ENCODE measurements at regions not wholly inside any gene's neighbourhood (a gene's known extent, or its start where the extent isn't known, plus 50 kb on each side); places are given as distances from the start of the nearest gene placed in this dataset.

DNA sequence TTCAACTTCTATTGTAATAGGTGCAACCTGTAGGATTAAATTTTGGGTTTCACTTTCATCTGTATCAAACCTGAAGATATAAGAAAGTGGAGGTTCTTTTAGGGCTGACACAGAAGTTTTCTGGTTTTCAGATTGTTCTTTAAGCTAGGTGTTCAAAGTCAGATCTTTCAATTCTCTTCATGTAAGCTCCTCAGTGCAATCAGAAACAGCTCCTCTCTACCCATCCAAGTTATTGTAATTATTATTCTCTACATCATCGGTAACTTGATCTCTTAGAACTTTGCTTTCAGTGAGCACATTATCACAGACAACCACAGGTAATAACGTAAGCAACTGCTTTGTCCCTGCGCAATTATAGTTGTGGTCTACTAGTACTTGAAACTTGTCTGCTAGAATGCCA, 179.4 kb downstream of the MYCN start:
- H4K20me1 ChIP-seq (ENCODE audit: control insufficient read depth, insufficient read depth, insufficient read length), result no peaks in the 10 kb centered on the region
- no peak overlapping the region for H3K4ac ChIP-seq (ENCODE audit: low read depth, low read length)
- H3K56ac ChIP-seq (ENCODE audit: insufficient read length, low read depth, low read length), result no peak overlapping the region
- no peaks in the 10 kb centered on the region for H3K4me1 ChIP-seq (ENCODE audit: insufficient read depth, low read length)
- no peak overlapping the region for H2BK5ac ChIP-seq (ENCODE audit: insufficient read length, low read length)
- TF ChIP-seq, protein P1, sequence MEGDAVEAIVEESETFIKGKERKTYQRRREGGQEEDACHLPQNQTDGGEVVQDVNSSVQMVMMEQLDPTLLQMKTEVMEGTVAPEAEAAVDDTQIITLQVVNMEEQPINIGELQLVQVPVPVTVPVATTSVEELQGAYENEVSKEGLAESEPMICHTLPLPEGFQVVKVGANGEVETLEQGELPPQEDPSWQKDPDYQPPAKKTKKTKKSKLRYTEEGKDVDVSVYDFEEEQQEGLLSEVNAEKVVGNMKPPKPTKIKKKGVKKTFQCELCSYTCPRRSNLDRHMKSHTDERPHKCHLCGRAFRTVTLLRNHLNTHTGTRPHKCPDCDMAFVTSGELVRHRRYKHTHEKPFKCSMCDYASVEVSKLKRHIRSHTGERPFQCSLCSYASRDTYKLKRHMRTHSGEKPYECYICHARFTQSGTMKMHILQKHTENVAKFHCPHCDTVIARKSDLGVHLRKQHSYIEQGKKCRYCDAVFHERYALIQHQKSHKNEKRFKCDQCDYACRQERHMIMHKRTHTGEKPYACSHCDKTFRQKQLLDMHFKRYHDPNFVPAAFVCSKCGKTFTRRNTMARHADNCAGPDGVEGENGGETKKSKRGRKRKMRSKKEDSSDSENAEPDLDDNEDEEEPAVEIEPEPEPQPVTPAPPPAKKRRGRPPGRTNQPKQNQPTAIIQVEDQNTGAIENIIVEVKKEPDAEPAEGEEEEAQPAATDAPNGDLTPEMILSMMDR (conservative IDR thresholded peaks at IDR 0.05), result no peak
- H2BK120ac ChIP-seq (ENCODE audit: low read depth, low read length, poor library complexity, severe bottlenecking), result no peak overlapping the region
- no peak overlapping the region for H2AK5ac ChIP-seq (ENCODE audit: insufficient read length, low read length)
- H4K8ac ChIP-seq (replicated peaks; ENCODE audit: insufficient read length, low read depth, low read length), result no peak overlapping the region
- Mint-ChIP-seq H3K27me3 (ENCODE audit: low read depth) (no peaks in the 10 kb centered on the region), H3K4me1 (peaks cover 19 to 21% of the 10 kb centered on the region in 2 experiments), H3K4me3 (no peak overlapping the region), H3K27ac (no peak overlapping the region), H3K9me3 (peaks cover 0 to 7% of the 10 kb centered on the region in 2 experiments; a peak in 3 of 5 replicates), H3K36me3 (ENCODE audit: insufficient read depth in 1 of 3, low read depth in 3 of 3) (peaks cover 6 to 11% (median 9%) of the 10 kb centered on the region in 3 experiments; a peak in 5 of 7 replicates)
- no peak overlapping the region for H3K27ac ChIP-seq (ENCODE audit: insufficient read length, low read depth, low read length)
- H2BK20ac ChIP-seq (ENCODE audit: low read depth, low read length, poor library complexity, severe bottlenecking), result no peak overlapping the region
- no peak overlapping the region for H3K14ac ChIP-seq (ENCODE audit: insufficient read depth, low read length)
- WGBS (ENCODE audit: extremely low coverage, insufficient read length, low lambda C conversion rate), result no CpG with 5 or more reads among the region's 3 CpGs
- no peak overlapping the region for H3K4me2 ChIP-seq (ENCODE audit: insufficient read depth, insufficient read length, low read length)
- H3K23me2 ChIP-seq (ENCODE audit: insufficient read length, low read depth, low read length, poor library complexity, severe bottlenecking), result no peaks in the 10 kb centered on the region
- H3K9me3 ChIP-seq (ENCODE audit: control insufficient read depth, low read depth, low read length), result peaks cover 5% of the 10 kb centered on the region
- no peak overlapping the region for H4K91ac ChIP-seq (ENCODE audit: insufficient read length, low read depth, low read length)
- no peak overlapping the region for H3T11ph ChIP-seq (ENCODE audit: low read length)
- no peaks in the 10 kb centered on the region for H3K79me2 ChIP-seq (ENCODE audit: insufficient read depth, low read length)
- no peak overlapping the region for H3K9ac ChIP-seq (ENCODE audit: extremely low read depth, insufficient read length, low read length)
- no peak overlapping the region for H2AFZ ChIP-seq (ENCODE audit: low read length)
- no peak overlapping the region for H2BK15ac ChIP-seq (ENCODE audit: low read depth, low read length)
- H3K27me3 ChIP-seq (ENCODE audit: insufficient read depth, low read length), result no peaks in the 10 kb centered on the region
- no peak for DNase-seq
- no peaks in the 10 kb centered on the region for H3K79me1 ChIP-seq (ENCODE audit: insufficient read depth, low read depth, low read length, poor library complexity, severe bottlenecking)
- no peak overlapping the region for H3K23ac ChIP-seq (ENCODE audit: insufficient read length, low read depth, low read length)
- no peak overlapping the region for H3K18ac ChIP-seq (ENCODE audit: insufficient read length, low read depth, low read length)
- no peak overlapping the region for H4K5ac ChIP-seq (ENCODE audit: insufficient read length, low read depth, low read length)
- no peak overlapping the region for H2BK12ac ChIP-seq (ENCODE audit: insufficient read length, low read depth, low read length)

All from H9 (cell line).